ENCODE measurements at regions not wholly inside any gene's neighbourhood (a gene's known extent, or its start where the extent isn't known, plus 50 kb on each side); places are given as distances from the start of the nearest gene placed in this dataset.

DNA sequence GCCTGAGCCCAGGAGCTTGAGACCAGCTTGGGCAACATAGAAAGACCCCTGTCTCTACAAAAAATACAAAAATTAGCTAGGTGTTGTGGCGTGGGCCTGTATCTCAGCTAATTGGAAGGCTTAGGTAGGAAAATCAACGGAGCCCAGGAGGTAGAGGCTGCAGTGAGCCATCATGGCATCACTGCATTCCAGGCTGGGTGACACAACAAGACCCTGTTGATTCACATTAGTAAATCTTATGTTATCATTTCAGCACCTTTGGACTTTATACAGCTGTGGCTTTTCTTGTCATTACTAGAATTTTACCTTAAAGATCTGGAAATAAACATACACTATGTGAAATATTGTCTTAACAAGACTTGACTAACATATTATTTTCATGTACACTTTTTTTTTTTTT, 185.0 kb downstream of the ZNF608 start:
- ChIA-PET POLR2A (ENCODE audit: partially characterized antibody) (no interaction called here), CTCF (ENCODE audit: partially characterized antibody) (interaction anchor here (0.6 to 0.8 kb wide), 2 partner anchors 9 to 400 kb away, joined by 3 read pairs; no protein-coding TSS in a partner anchor)
- Histone ChIP-seq H3K9ac (replicated peaks in 1 of 4; ENCODE audit: extremely low read depth in 1 of 4, low read depth in 3 of 4, low read length in 3 of 4) (no peak overlapping the region), H3K23ac (ENCODE audit: insufficient read length) (no peak overlapping the region), H3K79me2 (ENCODE audit: control insufficient read depth in 1 of 2, insufficient read depth in 2 of 2, low read length in 2 of 2) (no peaks in the 10 kb centered on the region), H3K9me3 (ENCODE audit: insufficient read depth in 2 of 2, low read depth in 1 of 2, low read length in 1 of 2) (no peaks in the 10 kb centered on the region; a peak in 1 of 4 replicates), H3K23me2 (ENCODE audit: low read depth, low read length) (no peaks in the 10 kb centered on the region), H2AFZ (ENCODE audit: low read length) (no peak overlapping the region), H3K4me2 (ENCODE audit: insufficient read depth in 1 of 2, low read depth in 2 of 2, low read length in 2 of 2) (no peak overlapping the region), H4K91ac (replicated peaks; ENCODE audit: insufficient read length, low read length) (no peak overlapping the region), H3K4me3 (ENCODE audit: extremely low read depth in 1 of 4, insufficient read depth in 2 of 4, low read depth in 3 of 4, low read length in 4 of 4) (no peak overlapping the region), H3K4me1 (replicated peaks in 1 of 4; ENCODE audit: control insufficient read depth in 3 of 4, insufficient read depth in 4 of 4, low read length in 3 of 4) (no peaks in the 10 kb centered on the region), H3K18ac (ENCODE audit: extremely low read depth, low read length) (no peak overlapping the region), H3K79me1 (ENCODE audit: low read depth, low read length) (no peaks in the 10 kb centered on the region), H2BK15ac (ENCODE audit: low read length) (no peak overlapping the region), H3K27ac (ENCODE audit: low read depth, low read length) (no peak overlapping the region), H2BK20ac (ENCODE audit: low read length) (no peak overlapping the region), H3K36me3 (ENCODE audit: control insufficient read depth in 2 of 4, insufficient read depth in 4 of 4, low read length in 3 of 4) (no peaks in the 10 kb centered on the region), H4K5ac (ENCODE audit: insufficient read length, low read depth, low read length) (no peak overlapping the region), H2BK120ac (replicated peaks; ENCODE audit: low read depth, low read length) (no peak overlapping the region), H4K8ac (ENCODE audit: extremely low read depth, insufficient read depth, low read length) (no peak overlapping the region), H3K56ac (replicated peaks; ENCODE audit: insufficient read length, low read depth, low read length) (no peak overlapping the region), H3K4ac (replicated peaks; ENCODE audit: insufficient read length, low read depth, low read length) (no peak overlapping the region), H2BK12ac (ENCODE audit: low read depth, low read length) (no peak overlapping the region), H3K27me3 (replicated peaks in 1 of 4; ENCODE audit: control insufficient read depth in 3 of 4, extremely low read depth in 1 of 4, insufficient read depth in 3 of 4, low read length in 3 of 4) (no peaks in the 10 kb centered on the region), H3K14ac (ENCODE audit: insufficient read length) (no peak overlapping the region), H4K20me1 (replicated peaks in 1 of 2; ENCODE audit: control insufficient read depth in 1 of 2, insufficient read depth in 2 of 2, low read length in 2 of 2) (no peaks in the 10 kb centered on the region), H2AK5ac (ENCODE audit: low read depth, low read length) (no peak overlapping the region), H2BK5ac (ENCODE audit: low read depth, low read length) (no peak overlapping the region)
- 89% methylated on average over 2 of the region's 2 CpGs; no CpG with 5 or more reads in 1 of the 2 experiments for WGBS, 2 experiments (ENCODE audit: extremely low coverage in 1 of 2, insufficient coverage in 1 of 2, insufficient read length in 1 of 2, insufficient replicate concordance in 2 of 2, low coverage in 1 of 2, low lambda C conversion rate in 2 of 2, missing lambda C conversion rate in 1 of 2)
- DNase-seq (ENCODE audit: low read depth in 1 of 2, low spot score in 2 of 2) (no peak), FAIRE-seq (no peak)
- TF ChIP-seq ASH2L (IDR thresholded peaks at IDR 0.05; ENCODE audit: low read length) = no peak
- no peak for TF ChIP-seq POLR2AphosphoS5 (IDR thresholded peaks at IDR 0.05; ENCODE audit: low read depth, low read length)
- no peak for TF ChIP-seq SP1 (IDR thresholded peaks at IDR 0.05; ENCODE audit: low read depth, low read length)
- no peak for TF ChIP-seq POU5F1 (IDR thresholded peaks at IDR 0.05; ENCODE audit: low read depth, low read length)

Measured in H1 (cell line).